Central memory CD4-positive, alpha-beta T cell (primary cell): ENCODE measurements at regions not wholly inside any gene's neighbourhood (a gene's known extent, or its start where the extent isn't known, plus 50 kb on each side); places are given as distances from the start of the nearest gene placed in this dataset.

Experiments used
- DNase-seq: peaks from one replicate; pipeline ENCODE4 v3.0.0; 2022

DNA sequence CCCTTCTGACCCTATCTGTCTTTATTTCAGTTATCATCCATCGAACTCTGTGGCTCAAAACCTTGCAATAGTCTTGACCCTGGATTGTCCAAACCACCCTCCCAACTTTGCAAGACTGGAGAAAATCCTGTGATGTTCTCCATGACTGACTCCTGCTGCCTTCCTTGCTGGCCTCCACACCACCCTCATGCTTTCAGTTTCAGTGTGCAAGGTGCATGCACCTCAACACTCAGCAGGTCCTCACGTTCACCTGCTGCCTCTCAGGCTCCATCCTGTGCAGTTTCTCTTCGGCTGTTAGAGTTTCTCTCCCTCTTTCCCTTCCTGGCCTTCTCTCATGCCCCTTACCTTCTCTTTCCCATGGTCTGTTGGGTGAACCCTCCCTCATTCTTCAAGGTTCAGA is 59.4 kb upstream of the ASIC2 start:
- DNase-seq, result no peak

DNA sequence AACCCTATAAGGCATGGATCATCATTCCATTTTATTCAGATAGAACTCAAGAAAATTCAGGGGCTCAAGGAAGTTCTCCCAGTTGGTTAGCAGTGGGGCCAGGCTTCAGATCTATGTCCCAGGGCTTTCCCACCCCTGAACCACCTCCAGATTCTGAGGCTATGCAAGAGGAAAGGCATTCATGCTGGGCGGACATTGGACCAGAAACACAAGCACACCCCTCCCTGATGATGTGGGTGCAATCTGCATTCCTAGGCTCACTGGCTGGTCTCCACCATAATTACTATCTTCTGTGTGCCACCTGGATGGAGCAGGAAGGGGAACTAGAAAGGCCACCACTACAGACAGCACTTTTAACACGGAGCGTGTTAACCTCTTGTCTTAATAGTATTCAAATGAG is 63.2 kb upstream of the ASIC2 start:
- no peak for DNase-seq

DNA sequence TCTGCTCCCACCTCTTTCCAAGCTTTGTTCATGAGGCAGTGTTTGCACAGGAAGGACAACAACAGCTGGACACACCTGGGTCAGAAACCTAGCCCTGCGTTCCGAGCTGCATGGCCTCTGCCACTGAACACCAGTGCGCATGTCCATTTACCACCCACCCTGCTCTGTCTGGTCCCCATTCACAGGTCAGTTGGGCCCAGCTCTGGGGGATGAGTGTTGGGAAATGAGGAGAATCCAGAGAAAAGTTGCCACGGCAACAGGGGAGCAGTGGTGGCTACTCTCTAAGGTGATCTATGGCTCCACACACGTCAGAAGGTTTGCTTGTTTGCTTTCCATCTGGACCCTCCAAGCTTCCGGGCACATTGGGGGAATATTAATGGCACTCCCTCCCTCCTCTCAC is 70.4 kb upstream of the ASIC2 start:
- no peak for DNase-seq

DNA sequence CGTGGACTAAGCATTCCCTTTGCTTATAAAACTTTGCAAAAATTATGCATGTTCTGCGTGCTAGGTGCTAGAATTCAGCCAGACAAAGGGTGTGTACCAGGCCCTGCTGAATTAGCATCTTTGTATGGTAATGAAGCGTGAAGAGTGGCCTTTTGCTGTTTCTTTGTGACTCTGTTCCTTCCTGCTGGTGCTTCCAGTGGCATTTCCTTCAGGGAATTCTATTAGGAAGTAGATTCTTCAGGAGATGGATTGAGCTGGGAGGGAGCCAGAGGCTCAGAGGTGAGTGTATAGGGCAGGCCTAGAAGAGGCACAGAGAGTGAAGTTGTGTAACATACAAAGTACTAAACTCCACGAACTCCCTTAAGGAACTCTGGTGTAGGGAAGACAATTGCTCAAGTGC is 73.9 kb upstream of the ASIC2 start:
- DNase-seq, result no peak

DNA sequence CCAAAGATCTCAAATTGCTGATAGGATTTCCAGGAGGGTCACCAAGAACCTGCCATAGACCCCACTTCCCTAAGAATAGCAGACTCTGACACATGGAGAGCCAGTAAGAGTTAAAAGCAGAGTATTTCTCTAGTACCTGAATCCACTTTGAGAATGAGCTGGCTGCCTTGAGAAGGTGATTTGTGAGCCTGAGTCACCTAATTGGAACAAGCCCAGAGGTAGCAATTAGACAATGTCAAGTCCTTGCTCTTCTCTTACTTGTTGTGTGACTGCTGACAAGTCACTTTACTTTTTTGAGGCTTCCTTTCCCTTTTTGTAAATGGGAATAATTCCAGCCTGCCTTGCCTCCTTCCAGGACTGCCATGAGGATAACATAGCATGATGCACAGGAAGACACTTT is 76.1 kb upstream of the ASIC2 start:
- DNase-seq, result no peak

DNA sequence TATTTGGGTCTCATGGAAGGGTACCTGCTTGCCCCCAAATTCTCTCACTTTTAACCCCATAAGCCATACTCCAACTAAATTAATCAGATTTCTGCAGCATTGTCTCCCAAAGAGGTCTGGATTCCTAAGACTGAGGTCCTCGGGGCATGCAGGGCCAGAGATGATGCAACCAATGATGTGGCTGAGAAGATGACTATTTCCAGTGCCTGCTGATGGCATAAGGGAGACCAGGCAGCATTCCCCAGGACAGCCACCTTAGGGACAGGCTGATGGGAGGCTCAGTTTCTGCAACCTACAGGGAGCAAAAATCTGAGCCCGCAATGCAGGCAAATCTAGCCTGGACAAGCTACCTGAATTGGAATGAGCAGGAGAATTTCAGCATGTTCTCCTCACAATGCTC is 76.8 kb upstream of the ASIC2 start:
- no peak for DNase-seq

DNA sequence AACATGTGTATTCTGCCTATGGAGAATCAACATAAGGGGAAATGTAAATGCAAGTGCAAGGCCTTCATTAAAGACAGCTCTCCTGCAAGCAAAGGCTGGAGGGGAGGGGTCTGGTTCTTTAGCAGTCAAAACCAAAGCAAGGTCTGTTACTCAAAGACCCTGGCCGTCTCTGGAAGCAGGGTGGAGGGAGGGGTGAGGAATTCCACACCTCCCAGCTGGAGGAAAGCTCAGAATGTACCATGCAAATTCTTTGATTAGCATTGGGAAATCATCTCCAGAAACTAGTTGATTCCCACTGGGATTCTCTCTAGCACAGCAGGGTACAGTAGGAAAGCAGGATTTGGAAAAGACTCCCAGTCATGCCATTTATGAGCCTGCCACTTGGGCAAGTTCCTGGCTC is 77.3 kb upstream of the ASIC2 start:
- DNase-seq, result no peak

DNA sequence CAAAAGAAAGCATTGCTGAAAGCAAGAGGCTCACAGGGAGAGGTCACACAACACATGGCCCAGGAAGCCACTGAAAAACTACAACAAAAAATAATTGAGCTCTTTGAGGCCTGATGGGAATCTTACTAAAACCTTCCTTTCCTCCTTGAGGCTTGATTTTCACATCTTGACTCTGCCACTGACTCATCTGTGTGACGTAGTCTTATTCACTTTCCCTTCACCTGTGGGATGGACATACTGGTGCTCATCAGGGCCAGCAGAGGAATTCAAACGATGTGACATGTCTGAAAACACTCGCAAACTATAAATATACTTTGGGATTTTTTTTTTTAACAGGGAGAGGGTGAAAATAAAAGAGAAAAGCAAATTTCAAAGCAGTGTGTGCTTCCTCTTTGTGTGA is 78.3 kb upstream of the ASIC2 start:
- no peak for DNase-seq

DNA sequence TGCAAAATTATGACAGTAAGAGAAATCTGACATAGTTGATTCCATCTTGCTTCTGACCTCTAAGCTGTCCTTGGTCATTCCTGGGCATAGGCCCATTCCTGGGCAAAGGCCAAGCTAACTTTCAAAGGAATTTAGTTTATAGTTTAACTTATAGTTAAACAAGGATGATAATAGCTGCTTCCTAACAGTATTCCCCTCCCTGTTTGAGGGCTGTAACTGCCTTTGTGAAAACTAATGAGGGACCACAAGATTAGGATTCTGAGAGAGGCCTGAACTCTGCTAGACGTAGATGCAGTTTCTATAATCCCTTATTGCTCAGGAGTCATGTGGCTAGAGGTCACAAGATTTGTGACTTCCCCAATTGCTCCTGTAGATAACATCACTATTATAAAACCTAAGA is 80.2 kb upstream of the ASIC2 start:
- DNase-seq, result no peak

DNA sequence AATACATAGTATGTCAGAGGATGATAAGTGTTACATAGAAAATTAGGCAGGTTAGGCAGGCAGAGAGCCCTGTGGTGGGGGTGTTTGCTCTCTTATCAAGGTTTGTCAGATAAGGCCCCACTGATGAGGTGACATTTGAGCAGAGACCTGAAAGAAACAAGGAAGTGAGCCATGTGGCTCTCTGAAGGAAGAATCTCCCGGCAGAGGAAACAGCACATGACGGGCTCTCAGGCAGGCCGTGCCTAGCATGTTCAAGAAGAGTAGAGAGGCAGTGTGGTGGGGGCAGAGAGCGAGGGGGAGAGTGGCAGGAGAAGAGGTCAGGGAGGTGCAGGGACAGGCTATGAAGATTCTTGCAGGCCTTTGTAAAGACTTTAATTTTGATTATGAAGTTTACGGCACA is 82.0 kb upstream of the ASIC2 start:
- no peak for DNase-seq

DNA sequence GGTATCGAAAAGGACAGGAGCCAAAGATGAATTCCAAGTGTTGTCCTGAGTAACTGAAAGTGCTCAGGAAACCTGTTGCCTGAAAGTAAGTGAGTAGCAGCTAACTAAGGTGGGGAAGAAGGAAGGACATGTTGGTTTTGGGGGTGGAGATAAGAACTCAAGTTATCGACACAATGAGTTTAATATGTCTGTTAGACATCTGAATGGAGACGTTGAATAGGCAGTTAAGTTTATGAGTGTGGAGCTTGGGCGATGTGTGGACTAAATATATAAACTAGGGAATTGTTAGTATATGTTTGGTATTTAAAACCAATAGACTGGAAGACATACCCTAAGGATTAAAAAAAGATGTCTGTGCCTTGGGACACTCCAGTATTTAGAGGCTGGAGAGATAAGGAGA is 82.7 kb upstream of the ASIC2 start:
- no peak for DNase-seq

DNA sequence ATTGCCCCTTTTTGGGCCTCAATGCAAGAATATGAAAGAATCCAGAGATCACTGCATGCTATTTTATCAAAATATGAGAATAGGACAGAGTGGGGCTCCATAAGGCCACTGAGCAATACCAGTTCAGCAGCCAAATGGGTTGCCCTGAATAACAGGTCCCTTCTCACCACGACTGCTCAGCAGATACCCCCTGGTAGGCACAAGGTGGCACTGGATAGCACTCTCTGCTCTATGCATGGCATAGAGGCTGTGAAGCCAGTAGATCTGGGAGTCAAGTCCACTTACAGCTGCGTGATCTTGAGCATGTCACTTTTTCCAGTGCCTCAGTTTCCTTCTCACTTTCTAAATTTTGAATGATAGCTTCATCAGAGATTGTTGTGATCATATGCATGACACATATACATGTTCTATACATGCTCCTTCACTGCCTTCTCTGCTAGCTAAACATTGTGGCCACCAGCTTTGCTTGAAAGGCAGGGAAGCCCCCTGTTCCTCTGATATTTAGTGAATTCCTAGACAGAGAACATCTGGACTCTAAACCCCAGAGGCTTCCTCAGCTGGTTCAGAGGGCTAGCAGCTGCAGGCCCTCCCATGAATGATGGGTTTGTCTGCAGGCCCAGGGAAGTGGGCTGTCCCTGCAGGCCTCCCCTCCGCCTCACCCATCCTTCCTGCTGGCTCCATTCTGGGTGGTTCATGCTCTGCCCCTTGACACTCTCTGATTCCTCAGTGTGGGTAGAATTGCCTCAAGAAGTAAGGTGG is 84.9 kb upstream of the ASIC2 start:
- DNase-seq, result no peak

DNA sequence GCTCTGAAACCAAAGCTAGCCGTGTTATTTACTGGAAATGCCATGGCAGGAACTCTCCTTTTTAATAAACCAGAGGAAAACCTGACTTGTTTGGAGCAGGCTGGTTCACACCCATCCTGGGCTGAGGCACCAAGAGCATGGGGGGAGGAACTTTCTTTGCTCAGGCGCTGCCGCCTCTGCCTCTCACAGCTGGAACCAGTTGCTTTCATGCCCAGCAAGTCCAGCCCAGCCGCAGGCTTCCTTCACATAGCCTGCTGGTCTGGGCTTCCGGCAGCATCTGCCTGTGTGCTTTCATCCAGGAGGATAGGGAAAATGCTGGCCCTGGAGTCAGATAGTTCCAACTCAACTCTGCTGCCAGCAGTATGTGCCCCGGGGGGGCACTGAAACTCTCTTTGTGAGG is 88.1 kb upstream of the ASIC2 start:
- no peak for DNase-seq

DNA sequence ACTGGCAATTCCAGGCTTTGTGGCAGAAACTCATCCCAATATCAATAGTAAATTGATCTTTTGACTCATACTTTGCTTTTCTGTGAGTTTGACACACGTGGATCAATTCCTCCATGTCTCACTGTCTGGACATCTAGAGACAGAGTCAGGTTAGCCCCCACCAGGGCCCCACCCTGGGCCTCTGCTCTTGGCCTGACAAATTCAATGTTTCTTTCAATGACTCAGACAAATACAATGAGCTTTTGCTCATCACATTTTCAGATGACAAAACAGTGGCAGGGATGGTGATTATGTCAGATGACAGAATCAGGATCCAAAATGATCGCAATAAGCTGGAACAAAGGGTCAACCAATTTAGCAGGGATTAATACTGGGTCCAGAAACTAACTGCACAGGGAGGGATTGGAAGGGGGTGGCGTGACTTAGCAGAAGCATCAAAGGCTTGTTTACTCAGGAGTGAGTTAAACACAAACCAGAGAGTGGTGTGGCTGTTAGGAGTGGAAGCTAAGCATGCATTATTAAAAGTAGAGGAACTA is 90.5 kb upstream of the ASIC2 start:
- DNase-seq, result no peak

DNA sequence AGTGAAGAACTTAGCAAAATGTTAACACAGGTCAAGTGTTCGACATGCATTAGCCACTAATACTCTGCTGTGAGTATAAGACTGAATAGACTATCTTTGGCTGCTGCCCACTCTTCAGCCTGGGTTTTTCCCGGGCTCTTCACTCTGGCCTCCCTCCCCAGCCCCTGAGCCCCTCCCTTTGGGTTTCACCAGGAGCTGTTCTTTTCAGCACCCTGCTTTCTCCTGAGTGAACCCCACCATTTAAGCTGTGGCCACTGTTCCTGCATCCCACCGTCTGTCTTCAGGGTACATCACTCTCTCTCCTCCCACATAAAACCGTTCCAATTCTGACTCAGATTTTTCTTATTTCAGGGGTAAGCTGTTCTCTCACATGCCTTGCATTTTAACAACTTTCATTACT is 92.0 kb upstream of the ASIC2 start:
- DNase-seq, result no peak

DNA sequence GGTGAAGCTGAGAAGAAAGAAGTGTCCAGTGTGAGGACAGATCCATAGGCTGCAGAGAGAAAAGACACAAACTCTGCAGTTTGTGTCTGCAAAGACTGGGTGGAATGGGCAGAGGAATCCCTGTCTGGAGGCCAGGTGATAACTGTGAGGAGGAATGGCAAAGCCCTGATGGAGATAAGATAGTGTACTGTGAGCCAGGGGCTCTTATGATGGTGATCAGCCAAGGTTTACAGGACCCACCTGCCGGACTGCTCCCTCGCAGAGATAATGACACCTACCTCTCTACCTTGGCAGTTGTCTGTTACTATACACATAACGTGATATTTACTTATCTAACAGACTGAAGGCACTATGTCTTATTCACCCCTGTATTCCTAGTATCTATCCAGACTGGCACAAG is 92.6 kb upstream of the ASIC2 start:
- DNase-seq, result no peak

DNA sequence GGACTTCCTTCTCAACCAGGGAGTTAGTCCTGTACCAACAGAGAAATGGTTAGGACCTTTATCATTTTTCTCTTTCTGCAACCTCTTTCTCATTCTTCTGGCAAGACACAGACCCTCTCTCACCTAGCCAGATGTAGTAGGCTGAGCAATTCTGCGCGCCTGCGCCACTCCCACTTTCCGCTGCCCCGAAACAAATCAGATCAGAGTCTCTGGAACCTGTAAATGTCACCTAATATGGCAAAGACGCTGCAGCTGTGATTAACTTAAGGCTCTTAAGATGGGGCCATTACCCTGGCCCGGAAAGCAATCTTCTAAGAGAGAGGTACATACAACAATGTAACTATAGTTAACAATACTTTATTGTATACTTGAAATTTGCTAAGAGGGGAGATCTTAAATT is 94.3 kb upstream of the ASIC2 start:
- DNase-seq, result no peak

DNA sequence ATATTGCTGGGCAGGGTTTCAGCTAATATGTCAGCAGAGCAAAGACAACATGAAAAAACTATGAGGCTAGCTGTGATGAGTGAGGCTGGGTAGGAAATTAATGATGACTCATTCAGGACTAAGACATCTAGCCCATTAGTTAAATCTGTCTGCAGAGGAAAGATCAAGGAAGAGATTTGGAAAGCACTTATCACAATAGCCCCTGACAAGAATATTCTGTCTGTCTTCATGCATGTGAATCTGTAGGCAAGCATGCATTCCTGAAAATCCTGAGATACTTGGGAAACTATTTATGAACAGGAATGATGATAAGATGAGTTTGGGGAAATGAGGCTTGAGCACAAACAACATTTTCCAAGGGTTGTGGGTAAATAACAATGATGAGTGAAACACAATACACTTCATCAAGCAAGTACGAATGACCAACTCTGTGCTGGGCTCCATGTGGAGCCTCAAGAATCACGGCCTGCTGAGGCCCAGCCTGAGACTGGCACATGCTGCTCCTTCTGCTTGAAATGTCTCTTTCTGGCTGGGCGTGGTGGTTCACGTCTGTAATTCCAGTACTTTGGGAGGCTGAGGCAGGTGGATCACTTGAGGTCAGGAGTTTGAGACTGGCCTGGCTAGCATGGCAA is 96.5 kb upstream of the ASIC2 start:
- DNase-seq, result no peak

DNA sequence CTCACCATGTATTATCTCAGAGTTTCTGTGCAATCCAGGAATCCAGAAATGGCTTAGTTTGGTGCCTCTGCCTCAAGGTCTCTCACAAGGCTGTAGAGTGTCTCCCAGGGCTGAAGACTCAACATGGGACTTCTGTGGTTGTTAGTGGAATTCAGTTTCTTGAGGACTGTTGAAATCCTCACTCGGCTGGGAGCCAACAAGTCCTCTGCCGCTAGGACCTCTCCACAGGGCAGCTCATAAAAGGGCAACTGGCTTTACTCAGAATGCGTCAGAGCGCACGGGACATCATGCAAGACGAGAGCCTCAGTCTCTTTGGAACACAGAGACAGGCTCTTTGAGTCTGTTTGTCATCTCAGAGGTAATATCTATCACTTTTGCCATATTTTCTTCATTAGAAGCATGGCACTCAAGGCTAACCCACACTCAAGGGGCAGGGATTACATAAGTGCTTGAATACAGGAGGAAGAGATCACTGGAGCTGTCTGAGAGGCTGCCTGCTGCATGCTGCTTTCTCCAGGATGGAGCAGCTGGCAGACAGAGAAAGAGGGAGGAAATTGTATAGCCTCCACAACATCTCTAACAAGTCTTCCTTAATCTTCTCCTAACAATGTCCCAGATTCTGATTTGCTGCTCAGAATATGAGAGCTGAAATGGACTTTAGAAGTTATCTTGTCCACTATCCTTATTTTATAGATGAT is 97.5 kb upstream of the ASIC2 start:
- DNase-seq, result no peak

DNA sequence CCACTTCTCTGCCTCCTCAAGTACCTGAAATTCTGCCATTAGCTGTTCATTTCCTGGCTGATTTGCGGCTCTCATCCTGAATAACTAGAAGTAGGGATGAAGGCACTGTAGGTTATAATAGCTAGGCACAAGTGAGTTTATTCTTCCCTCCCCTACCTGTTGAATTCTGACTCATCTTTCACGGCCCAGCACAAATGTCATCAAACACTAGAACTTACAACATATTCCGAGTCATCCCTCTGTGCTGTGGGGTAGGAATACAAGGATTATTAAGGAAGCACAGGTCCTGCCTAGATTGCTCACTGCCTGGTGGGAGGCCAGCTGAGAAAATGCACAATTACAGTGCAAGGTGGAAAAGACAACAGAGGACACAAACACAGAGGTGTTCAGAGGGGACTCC is 103.7 kb upstream of the ASIC2 start:
- DNase-seq, result no peak

DNA sequence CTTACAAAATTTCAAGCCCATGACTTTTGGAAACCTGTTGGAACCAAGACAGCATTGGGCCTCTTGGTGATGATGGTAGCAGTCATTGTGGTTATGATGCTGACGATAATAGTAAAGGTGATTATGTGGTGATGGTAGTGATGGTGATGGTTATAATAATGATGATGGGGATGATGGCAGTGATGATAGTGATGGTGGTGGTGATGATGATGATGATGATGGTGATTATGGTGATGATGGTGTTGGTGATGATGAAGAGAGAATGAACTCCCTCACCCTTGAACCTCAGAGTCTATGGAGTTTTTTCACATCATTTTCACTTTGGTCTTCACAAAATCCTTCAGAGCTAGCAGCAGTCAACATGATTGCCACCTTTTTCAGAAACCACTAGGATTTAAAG is 105.3 kb upstream of the ASIC2 start:
- DNase-seq, result no peak

DNA sequence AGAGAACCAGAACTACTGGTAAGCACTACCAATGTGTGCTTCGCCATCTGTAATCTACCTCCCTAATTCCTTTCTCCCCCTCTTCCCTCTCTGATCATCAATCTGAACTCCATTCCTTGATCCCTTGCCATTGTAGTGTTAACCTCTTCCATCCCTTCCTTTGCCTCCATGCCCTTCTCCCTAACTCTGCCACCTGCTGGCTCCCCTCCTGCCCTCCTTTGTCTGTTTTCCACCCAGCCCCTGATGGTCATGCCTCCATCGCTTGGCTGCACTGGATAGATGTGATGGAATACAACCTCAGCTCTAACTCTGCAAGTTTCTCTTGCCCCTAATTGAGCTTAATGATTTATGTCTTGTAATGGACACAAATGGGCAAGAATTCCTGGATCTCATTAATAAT is 108.2 kb upstream of the ASIC2 start:
- no peak for DNase-seq

DNA sequence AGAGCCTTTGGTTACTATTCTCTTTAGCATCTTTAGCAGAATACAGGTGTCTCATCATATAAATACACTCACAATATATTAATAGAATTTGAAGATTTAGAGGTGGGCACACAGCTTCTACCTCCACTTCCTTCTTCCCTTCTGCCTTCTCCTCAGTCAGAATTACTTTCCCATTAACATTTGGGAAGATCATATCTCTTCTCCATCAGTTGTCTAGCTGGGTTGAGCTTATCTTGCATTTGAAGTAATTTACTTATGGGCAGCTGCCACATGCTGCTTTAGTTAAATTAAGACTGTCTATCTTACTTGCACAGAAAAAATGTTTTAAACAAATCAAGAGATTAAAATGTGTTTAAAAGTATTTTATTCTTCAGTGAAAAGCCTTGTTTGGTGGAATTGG is 110.1 kb upstream of the ASIC2 start:
- DNase-seq, result no peak
